Activated T-helper 9 cell treated with anti-CD3 and anti-CD28 coated beads, Interleukin-2, amount 50 U/mL, for 16 hours (primary cell): ENCODE measurements at regions not wholly inside any gene's neighbourhood (a gene's known extent, or its start where the extent isn't known, plus 50 kb on each side); places are given as distances from the start of the nearest gene placed in this dataset.

Experiments
- DNase-seq: peaks from one replicate; pipeline ENCODE4 v3.0.0-alpha.2; 2020; ENCODE audit warnings: low read depth

GRCh38 chr7:15753887-15754579 is 67.5 kb upstream of the MEOX2 start:
- DNase-seq = no peak

- DNase-seq = no peak
Measured at GRCh38 chr7:15752377-15752776, 65.9 kb upstream of the MEOX2 start.

- DNase-seq = no peak
Measured at GRCh38 chr7:15751191-15751701, 64.8 kb upstream of the MEOX2 start.

GRCh38 chr7:15750727-15751126 is 64.2 kb upstream of the MEOX2 start:
- no peak for DNase-seq

- DNase-seq = no peak
Measured at GRCh38 chr7:15749631-15750030, 63.1 kb upstream of the MEOX2 start.

- no peak for DNase-seq
Measured at GRCh38 chr7:15747712-15748111, 61.2 kb upstream of the MEOX2 start.

DNA sequence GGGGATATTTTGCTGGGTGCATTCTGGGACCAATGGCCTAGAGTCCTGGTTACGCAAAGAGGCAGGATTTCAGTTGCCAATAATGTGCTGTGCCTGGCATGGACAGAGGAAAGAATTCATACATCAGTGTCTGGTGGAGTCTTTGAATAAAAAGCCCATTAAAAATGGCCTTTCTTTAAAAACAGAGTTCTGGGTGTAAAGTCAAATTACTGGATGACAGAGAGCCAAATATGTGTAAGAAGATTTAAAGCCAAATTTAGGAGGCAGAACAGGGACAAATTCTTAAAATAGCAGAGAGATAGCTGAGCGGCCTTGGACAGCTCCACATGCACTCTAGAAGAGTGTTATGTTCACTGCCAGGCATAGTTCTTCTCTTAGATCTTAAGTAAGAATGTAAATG is 60.8 kb upstream of the MEOX2 start:
- no peak for DNase-seq

DNA sequence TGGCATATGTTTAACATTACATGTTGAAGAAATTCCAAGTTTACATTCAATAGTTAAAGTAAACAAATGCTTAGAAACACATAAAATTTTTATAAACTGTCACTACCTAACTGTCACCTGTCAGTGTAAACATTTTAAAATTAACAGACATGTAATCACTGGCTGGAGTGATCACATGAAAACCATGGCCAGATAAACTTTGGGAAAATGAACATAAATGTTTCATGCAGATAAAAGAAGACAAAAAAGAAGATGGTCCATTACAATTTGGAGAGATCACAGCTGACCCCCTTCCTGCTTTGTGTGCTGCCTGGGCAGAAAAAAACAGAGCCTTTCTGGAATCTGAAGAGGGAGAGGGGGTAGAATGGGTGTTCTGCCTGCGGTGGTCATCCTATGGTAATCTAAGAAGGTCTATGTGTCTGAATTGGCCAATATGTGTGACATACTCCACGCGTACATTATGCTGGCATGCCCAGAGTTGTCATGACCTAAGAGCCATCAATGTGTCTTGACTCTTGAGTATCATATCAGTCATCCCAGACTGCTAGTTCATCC is 57.5 kb upstream of the MEOX2 start:
- no peak for DNase-seq

GRCh38 chr7:15737601-15738000 is 51.1 kb upstream of the MEOX2 start:
- DNase-seq = no peak
